ENCODE measurements at regions not wholly inside any gene's neighbourhood (a gene's known extent, or its start where the extent isn't known, plus 50 kb on each side); places are given as distances from the start of the nearest gene placed in this dataset.
"Not testable (repeated sequence)": the region's sequence is repeated elsewhere in the genome, so short reads cannot be mapped to it uniquely, and the experiment has no call there.

- DNase-seq (ENCODE audit: low read depth, low spot score) = no peak
- H3K27ac ChIP-seq = no peak overlapping the region
These were observed 188.1 kb downstream of the ACTR3B start for GRCh38 chr7:152947686-152948085.

GRCh38 chr7:152949253-152949652 is 189.7 kb downstream of the ACTR3B start:
- H3K27ac ChIP-seq = no peak overlapping the region
- no peak for DNase-seq (ENCODE audit: low read depth, low spot score)

GRCh38 chr7:152949790-152950189 is 190.2 kb downstream of the ACTR3B start:
- DNase-seq (ENCODE audit: low read depth, low spot score) = no peak
- H3K27ac ChIP-seq = no peak overlapping the region

GRCh38 chr7:152956006-152956405 is 196.5 kb downstream of the ACTR3B start:
- no peak for DNase-seq (ENCODE audit: low read depth, low spot score)
- H3K27ac ChIP-seq = no peak overlapping the region

GRCh38 chr7:152959610-152960009 is 200.1 kb downstream of the ACTR3B start:
- H3K27ac ChIP-seq = no peak overlapping the region
- DNase-seq (ENCODE audit: low read depth, low spot score) = no peak

- not testable (repeated sequence) for DNase-seq (ENCODE audit: low read depth, low spot score)
These were observed 202.2 kb downstream of the ACTR3B start for GRCh38 chr7:152961796-152962195.

GRCh38 chr7:152966189-152966588 is 206.6 kb downstream of the ACTR3B start:
- DNase-seq (ENCODE audit: low read depth, low spot score) = no peak
- H3K27ac ChIP-seq = no peak overlapping the region

More at GRCh38 chr7:152961796-152962195, 202.2 kb downstream of the ACTR3B start:
- H3K27ac ChIP-seq = not testable (repeated sequence)

GRCh38 chr7:152967958-152968357 is 208.4 kb downstream of the ACTR3B start:
- DNase-seq (ENCODE audit: low read depth, low spot score) = no peak
- no peak overlapping the region for H3K27ac ChIP-seq

- no peak overlapping the region for H3K27ac ChIP-seq
- DNase-seq (ENCODE audit: low read depth, low spot score) = no peak
These were observed 209.0 kb downstream of the ACTR3B start for GRCh38 chr7:152968514-152968913.

GRCh38 chr7:152969335-152969734 is 209.8 kb downstream of the ACTR3B start:
- DNase-seq (ENCODE audit: low read depth, low spot score) = no peak
- no peak overlapping the region for H3K27ac ChIP-seq

- H3K27ac ChIP-seq = no peak overlapping the region
- DNase-seq (ENCODE audit: low read depth, low spot score) = no peak
These were observed 210.3 kb downstream of the ACTR3B start for GRCh38 chr7:152969839-152970238.

GRCh38 chr7:152970481-152970880 is 210.9 kb downstream of the ACTR3B start:
- no peak for DNase-seq (ENCODE audit: low read depth, low spot score)
- no peak overlapping the region for H3K27ac ChIP-seq

GRCh38 chr7:152974577-152974976 is 215.0 kb downstream of the ACTR3B start:
- no peak for DNase-seq (ENCODE audit: low read depth, low spot score)
- H3K27ac ChIP-seq = no peak overlapping the region

GRCh38 chr7:152975076-152975475 is 215.5 kb downstream of the ACTR3B start:
- no peak for DNase-seq (ENCODE audit: low read depth, low spot score)

GRCh38 chr7:152979376-152979775 is 219.8 kb downstream of the ACTR3B start:
- H3K27ac ChIP-seq = no peak overlapping the region
- DNase-seq (ENCODE audit: low read depth, low spot score) = no peak

More at GRCh38 chr7:152975076-152975475, 215.5 kb downstream of the ACTR3B start:
- H3K27ac ChIP-seq = no peak overlapping the region

GRCh38 chr7:152984421-152984820 is 224.9 kb downstream of the ACTR3B start:
- DNase-seq (ENCODE audit: low read depth, low spot score) = no peak
- H3K27ac ChIP-seq = no peak overlapping the region

GRCh38 chr7:152986376-152986775 is 226.8 kb downstream of the ACTR3B start:
- H3K27ac ChIP-seq = no peak overlapping the region
- no peak for DNase-seq (ENCODE audit: low read depth, low spot score)

GRCh38 chr7:152987656-152988055 is 228.1 kb downstream of the ACTR3B start:
- H3K27ac ChIP-seq = no peak overlapping the region
- DNase-seq (ENCODE audit: low read depth, low spot score) = no peak

GRCh38 chr7:152989889-152990380 is 230.4 kb downstream of the ACTR3B start:
- DNase-seq (ENCODE audit: low read depth, low spot score) = no peak

GRCh38 chr7:152998420-152998819 is 238.9 kb downstream of the ACTR3B start:
- DNase-seq (ENCODE audit: low read depth, low spot score) = no peak
- H3K27ac ChIP-seq = no peak overlapping the region

More at GRCh38 chr7:152989889-152990380, 230.4 kb downstream of the ACTR3B start:
- H3K27ac ChIP-seq = no peak overlapping the region

GRCh38 chr7:153002115-153002514 is 242.6 kb downstream of the ACTR3B start:
- no peak for DNase-seq (ENCODE audit: low read depth, low spot score)
- H3K27ac ChIP-seq = no peak overlapping the region

GRCh38 chr7:153002572-153002971 is 243.0 kb downstream of the ACTR3B start:
- DNase-seq (ENCODE audit: low read depth, low spot score) = no peak

GRCh38 chr7:153004341-153004740 is 244.8 kb downstream of the ACTR3B start:
- no peak for DNase-seq (ENCODE audit: low read depth, low spot score)
- H3K27ac ChIP-seq = no peak overlapping the region

More at GRCh38 chr7:153002572-153002971, 243.0 kb downstream of the ACTR3B start:
- no peak overlapping the region for H3K27ac ChIP-seq
